ENCODE measurements at regions not wholly inside any gene's neighbourhood (a gene's known extent, or its start where the extent isn't known, plus 50 kb on each side); places are given as distances from the start of the nearest gene placed in this dataset.

DNA sequence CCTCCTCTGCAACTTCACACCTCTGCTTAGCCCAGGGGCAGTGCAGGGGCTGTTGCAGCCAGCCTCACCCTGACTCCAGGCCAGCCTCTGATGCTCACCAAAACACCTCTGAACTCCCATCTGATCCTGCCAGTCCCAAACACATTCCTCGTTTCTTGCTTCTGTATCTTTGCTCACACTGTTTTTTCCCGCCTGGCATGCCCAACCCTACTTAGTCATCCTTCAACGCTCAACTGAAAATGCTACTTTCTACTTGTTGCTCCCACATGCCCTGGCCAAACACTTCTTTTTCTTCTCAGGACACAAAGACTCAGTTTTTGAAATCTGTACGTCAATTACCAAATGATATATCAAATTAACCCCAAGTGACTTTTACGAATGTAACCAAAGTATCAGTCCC, 140.8 kb upstream of the ZBED5 start:
- Histone ChIP-seq H3K9me2 (ENCODE audit: insufficient read depth) (no peaks in the 10 kb centered on the region), H2AFZ (ENCODE audit: low read depth, low read length, poor library complexity, severe bottlenecking) (no peak overlapping the region), H3K79me2 (ENCODE audit: insufficient read depth, low read length) (no peaks in the 10 kb centered on the region), H3K9ac (ENCODE audit: low read length) (no peak overlapping the region), H3K4me1 (ENCODE audit: control insufficient read depth in 1 of 2, insufficient read depth in 2 of 2, low read length in 2 of 2) (no peaks in the 10 kb centered on the region), H3K36me3 (ENCODE audit: control insufficient read depth in 1 of 2, insufficient read depth in 2 of 2, low read length in 2 of 2) (no peaks in the 10 kb centered on the region), H3K27ac (ENCODE audit: low read depth, low read length) (no peak overlapping the region), H4K20me1 (ENCODE audit: insufficient read depth) (no peaks in the 10 kb centered on the region), H3K4me3 (replicated peaks in 1 of 2; ENCODE audit: low read depth in 1 of 2, low read length in 2 of 2) (no peak overlapping the region), H3K27me3 (ENCODE audit: insufficient read depth, low read length) (peaks cover 6% of the 10 kb centered on the region), H3K4me2 (ENCODE audit: low read length) (no peak overlapping the region), H3K9me3 (ENCODE audit: control insufficient read depth in 1 of 2, insufficient read depth in 1 of 2, low read depth in 1 of 2, low read length in 2 of 2) (no peaks in the 10 kb centered on the region)
- ATAC-seq (no peak), DNase-seq (ENCODE audit: low read depth, low spot score) (no peak)
- intact Hi-C loops (cut with micrococcal nuclease), result no loop called here
- ChIA-PET CTCF (no interaction called here), RAD21 (ENCODE audit: low non-redundant PET in 1 of 2, low total read pairs in 2 of 2, uncharacterized antibody in 2 of 2, unreplicated experiment in 2 of 2) (no interaction called here), POLR2A (no interaction called here)
- no peak for TF ChIP-seq POLR2AphosphoS5 (IDR thresholded peaks at IDR 0.05; ENCODE audit: low read depth, low read length)
- no peak for TF ChIP-seq EGR1 (IDR thresholded peaks at IDR 0.05; ENCODE audit: low read depth)
- TF ChIP-seq RAD21 (IDR thresholded peaks at IDR 0.05; ENCODE audit: low read depth), result no peak
- no peak for TF ChIP-seq JUND (IDR thresholded peaks at IDR 0.05)
- TF ChIP-seq FOSL1 (IDR thresholded peaks at IDR 0.05; ENCODE audit: low read depth), result no peak
- TF ChIP-seq YY1 (IDR thresholded peaks at IDR 0.05; ENCODE audit: extremely low read depth, insufficient replicate concordance, low read depth, low read length), result no peak
- no peak for TF ChIP-seq ZNF274 (IDR thresholded peaks at IDR 0.05; ENCODE audit: low read depth, low read length)
- no peak for TF ChIP-seq ZBTB33 (IDR thresholded peaks at IDR 0.05; ENCODE audit: extremely low read depth, insufficient replicate concordance, low read length)
- TF ChIP-seq REST (IDR thresholded peaks at IDR 0.05; ENCODE audit: low read depth), result no peak
- TF ChIP-seq MAX (IDR thresholded peaks at IDR 0.05), result no peak
- TF ChIP-seq, protein P1, sequence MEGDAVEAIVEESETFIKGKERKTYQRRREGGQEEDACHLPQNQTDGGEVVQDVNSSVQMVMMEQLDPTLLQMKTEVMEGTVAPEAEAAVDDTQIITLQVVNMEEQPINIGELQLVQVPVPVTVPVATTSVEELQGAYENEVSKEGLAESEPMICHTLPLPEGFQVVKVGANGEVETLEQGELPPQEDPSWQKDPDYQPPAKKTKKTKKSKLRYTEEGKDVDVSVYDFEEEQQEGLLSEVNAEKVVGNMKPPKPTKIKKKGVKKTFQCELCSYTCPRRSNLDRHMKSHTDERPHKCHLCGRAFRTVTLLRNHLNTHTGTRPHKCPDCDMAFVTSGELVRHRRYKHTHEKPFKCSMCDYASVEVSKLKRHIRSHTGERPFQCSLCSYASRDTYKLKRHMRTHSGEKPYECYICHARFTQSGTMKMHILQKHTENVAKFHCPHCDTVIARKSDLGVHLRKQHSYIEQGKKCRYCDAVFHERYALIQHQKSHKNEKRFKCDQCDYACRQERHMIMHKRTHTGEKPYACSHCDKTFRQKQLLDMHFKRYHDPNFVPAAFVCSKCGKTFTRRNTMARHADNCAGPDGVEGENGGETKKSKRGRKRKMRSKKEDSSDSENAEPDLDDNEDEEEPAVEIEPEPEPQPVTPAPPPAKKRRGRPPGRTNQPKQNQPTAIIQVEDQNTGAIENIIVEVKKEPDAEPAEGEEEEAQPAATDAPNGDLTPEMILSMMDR (IDR thresholded peaks at IDR 0.05 in 2 of 3, conservative IDR thresholded peaks at IDR 0.05 in 1 of 3; ENCODE audit: borderline replicate concordance in 1 of 3, insufficient read depth in 1 of 3, low read depth in 2 of 3, low read length in 2 of 3), result no peak
- TF ChIP-seq TCF7L2 (IDR thresholded peaks at IDR 0.05; ENCODE audit: borderline replicate concordance, extremely low read depth, insufficient read depth, insufficient read length), result no peak
- TF ChIP-seq SRF (IDR thresholded peaks at IDR 0.05; ENCODE audit: low read depth), result no peak
- TF ChIP-seq CBX3 (IDR thresholded peaks at IDR 0.05; ENCODE audit: low read depth), result no peak
- no peak for TF ChIP-seq CEBPB (IDR thresholded peaks at IDR 0.05; ENCODE audit: low read depth)
- TF ChIP-seq ATF3 (IDR thresholded peaks at IDR 0.05), result no peak
- no peak for TF ChIP-seq EZH2phosphoT487 (IDR thresholded peaks at IDR 0.05; ENCODE audit: borderline replicate concordance)
- BruUV-seq (replicated peaks), result no TSS peak

All from HCT116 (cell line).